ENCODE measurements at regions not wholly inside any gene's neighbourhood (a gene's known extent, or its start where the extent isn't known, plus 50 kb on each side); places are given as distances from the start of the nearest gene placed in this dataset.

DNA sequence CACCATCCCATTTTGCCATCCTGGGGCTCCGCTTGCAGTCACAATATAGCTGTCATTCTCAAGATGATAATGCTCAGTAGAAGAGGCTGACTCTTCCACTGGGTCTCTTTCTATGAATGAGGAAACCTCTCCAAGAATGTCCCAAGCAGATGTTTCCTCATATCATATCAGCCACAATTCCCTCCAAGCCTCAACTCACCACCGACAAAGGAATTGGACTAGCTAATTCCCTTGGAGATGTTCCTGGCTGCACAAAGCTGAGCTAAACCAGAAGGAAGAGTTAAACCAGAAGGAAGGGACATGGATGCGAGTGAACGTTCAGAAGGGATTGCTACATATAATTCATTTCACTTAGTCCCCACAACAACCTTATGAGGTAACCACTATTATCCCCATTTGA lies 65.0 kb upstream of the NPAS2 start (continued):
- TF ChIP-seq, protein P1, sequence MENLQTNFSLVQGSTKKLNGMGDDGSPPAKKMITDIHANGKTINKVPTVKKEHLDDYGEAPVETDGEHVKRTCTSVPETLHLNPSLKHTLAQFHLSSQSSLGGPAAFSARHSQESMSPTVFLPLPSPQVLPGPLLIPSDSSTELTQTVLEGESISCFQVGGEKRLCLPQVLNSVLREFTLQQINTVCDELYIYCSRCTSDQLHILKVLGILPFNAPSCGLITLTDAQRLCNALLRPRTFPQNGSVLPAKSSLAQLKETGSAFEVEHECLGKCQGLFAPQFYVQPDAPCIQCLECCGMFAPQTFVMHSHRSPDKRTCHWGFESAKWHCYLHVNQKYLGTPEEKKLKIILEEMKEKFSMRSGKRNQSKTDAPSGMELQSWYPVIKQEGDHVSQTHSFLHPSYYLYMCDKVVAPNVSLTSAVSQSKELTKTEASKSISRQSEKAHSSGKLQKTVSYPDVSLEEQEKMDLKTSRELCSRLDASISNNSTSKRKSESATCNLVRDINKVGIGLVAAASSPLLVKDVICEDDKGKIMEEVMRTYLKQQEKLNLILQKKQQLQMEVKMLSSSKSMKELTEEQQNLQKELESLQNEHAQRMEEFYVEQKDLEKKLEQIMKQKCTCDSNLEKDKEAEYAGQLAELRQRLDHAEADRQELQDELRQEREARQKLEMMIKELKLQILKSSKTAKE (IDR thresholded peaks at IDR 0.05; ENCODE audit: low read depth, poor library complexity, severe bottlenecking): no peak
- TF ChIP-seq PAX5 (IDR thresholded peaks at IDR 0.05; ENCODE audit: borderline replicate concordance, low read depth, low read length): no peak

DNA sequence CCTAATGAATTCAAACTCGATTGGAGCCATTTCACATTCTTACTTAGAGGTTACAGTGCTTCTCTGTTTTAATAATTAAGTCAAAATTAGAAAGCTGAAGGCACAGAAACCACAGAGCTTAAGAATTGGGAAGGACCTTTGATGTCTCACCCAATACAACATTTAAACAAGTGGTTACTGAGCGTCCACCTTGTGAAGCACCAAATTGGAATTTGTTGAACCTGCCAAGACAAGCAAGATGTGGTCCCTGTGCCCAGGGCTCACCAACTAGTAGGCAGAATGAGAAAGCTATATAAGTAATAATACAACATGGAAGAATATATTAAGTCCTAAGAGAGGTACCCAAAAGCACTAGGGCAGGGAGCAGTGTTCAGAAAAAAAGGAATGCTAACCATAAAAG lies 64.5 kb upstream of the NPAS2 start:
- FAIRE-seq (no peak), ATAC-seq (no peak), DNase-seq (ENCODE audit: low read depth, low spot score) (no peak)
- H2AFZ ChIP-seq (ENCODE audit: control insufficient read depth, low read depth, low read length): no peak overlapping the region
- TF ChIP-seq YY1 (IDR thresholded peaks at IDR 0.05; ENCODE audit: low read depth, low read length): no peak
- TF ChIP-seq ETV6 (conservative IDR thresholded peaks at IDR 0.05 in 1 of 2, IDR thresholded peaks at IDR 0.05 in 1 of 2; ENCODE audit: borderline replicate concordance in 1 of 2, low read depth in 1 of 2): no peak
- TF ChIP-seq SUPT20H (IDR thresholded peaks at IDR 0.05; ENCODE audit: borderline replicate concordance, control insufficient read depth, low read depth, low read length): no peak
- TF ChIP-seq POLR2AphosphoS2 (IDR thresholded peaks at IDR 0.05; ENCODE audit: low read depth, low read length): no peak
- TF ChIP-seq, protein P2, sequence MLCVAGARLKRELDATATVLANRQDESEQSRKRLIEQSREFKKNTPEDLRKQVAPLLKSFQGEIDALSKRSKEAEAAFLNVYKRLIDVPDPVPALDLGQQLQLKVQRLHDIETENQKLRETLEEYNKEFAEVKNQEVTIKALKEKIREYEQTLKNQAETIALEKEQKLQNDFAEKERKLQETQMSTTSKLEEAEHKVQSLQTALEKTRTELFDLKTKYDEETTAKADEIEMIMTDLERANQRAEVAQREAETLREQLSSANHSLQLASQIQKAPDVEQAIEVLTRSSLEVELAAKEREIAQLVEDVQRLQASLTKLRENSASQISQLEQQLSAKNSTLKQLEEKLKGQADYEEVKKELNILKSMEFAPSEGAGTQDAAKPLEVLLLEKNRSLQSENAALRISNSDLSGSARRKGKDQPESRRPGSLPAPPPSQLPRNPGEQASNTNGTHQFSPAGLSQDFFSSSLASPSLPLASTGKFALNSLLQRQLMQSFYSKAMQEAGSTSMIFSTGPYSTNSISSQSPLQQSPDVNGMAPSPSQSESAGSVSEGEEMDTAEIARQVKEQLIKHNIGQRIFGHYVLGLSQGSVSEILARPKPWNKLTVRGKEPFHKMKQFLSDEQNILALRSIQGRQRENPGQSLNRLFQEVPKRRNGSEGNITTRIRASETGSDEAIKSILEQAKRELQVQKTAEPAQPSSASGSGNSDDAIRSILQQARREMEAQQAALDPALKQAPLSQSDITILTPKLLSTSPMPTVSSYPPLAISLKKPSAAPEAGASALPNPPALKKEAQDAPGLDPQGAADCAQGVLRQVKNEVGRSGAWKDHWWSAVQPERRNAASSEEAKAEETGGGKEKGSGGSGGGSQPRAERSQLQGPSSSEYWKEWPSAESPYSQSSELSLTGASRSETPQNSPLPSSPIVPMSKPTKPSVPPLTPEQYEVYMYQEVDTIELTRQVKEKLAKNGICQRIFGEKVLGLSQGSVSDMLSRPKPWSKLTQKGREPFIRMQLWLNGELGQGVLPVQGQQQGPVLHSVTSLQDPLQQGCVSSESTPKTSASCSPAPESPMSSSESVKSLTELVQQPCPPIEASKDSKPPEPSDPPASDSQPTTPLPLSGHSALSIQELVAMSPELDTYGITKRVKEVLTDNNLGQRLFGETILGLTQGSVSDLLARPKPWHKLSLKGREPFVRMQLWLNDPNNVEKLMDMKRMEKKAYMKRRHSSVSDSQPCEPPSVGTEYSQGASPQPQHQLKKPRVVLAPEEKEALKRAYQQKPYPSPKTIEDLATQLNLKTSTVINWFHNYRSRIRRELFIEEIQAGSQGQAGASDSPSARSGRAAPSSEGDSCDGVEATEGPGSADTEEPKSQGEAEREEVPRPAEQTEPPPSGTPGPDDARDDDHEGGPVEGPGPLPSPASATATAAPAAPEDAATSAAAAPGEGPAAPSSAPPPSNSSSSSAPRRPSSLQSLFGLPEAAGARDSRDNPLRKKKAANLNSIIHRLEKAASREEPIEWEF (IDR thresholded peaks at IDR 0.05; ENCODE audit: insufficient replicate concordance, low read depth, low read length): no peak
- TF ChIP-seq NFIC (IDR thresholded peaks at IDR 0.05; ENCODE audit: low read depth, low read length): no peak
- no peak for TF ChIP-seq POLR2AphosphoS5 (IDR thresholded peaks at IDR 0.05; ENCODE audit: low read length)
- H3K36me3 ChIP-seq (ENCODE audit: control insufficient read depth in 2 of 2, insufficient read depth in 2 of 2, low read length in 1 of 2): no peaks in the 10 kb centered on the region
- no peaks in the 10 kb centered on the region for H3K4me1 ChIP-seq (ENCODE audit: control insufficient read depth, insufficient read depth, low read length)
- no peak overlapping the region for H3K4me3 ChIP-seq
- RAD21 ChIA-PET (ENCODE audit: unreplicated experiment): no interaction called here
- H3K4me2 ChIP-seq (ENCODE audit: control insufficient read depth, insufficient read depth): no peak overlapping the region
- no peaks in the 10 kb centered on the region for H3K27me3 ChIP-seq (replicated peaks in 1 of 2; ENCODE audit: control insufficient read depth in 2 of 2, insufficient read depth in 2 of 2, low read length in 1 of 2)
- no peaks in the 10 kb centered on the region for H3K79me2 ChIP-seq (ENCODE audit: control insufficient read depth, insufficient read depth, low read length)
- CTCF ChIA-PET: no interaction called here
- intact Hi-C loops (cut with micrococcal nuclease; ENCODE audit: unreplicated experiment): no loop called here
- in situ Hi-C loops (cut with MboI): no loop called here
- 14% methylated on average over 2 of the region's 2 CpGs for WGBS (ENCODE audit: insufficient coverage, insufficient replicate concordance, low lambda C conversion rate, missing lambda C conversion rate)
- H3K27ac ChIP-seq (ENCODE audit: control insufficient read depth, insufficient read depth): no peak overlapping the region
- no peaks in the 10 kb centered on the region for H3K9me3 ChIP-seq (replicated peaks; ENCODE audit: control insufficient read depth, insufficient read depth, low read length)
- POLR2A ChIA-PET: no interaction called here
- SMC1A ChIA-PET (ENCODE audit: uncharacterized antibody, unreplicated experiment): no interaction called here
- H3K9ac ChIP-seq (ENCODE audit: control insufficient read depth, insufficient read depth, low read length): no peak overlapping the region
- no TSS peak for BruUV-seq (replicated peaks)
- H4K20me1 ChIP-seq (ENCODE audit: control insufficient read depth, insufficient read depth): no peaks in the 10 kb centered on the region

All from GM12878 (cell line).